Mucosa of rectum (tissue), 2 donors: ENCODE measurements at regions not wholly inside any gene's neighbourhood (a gene's known extent, or its start where the extent isn't known, plus 50 kb on each side); places are given as distances from the start of the nearest gene placed in this dataset.

ENCODE experiments used
- H3K27ac ChIP-seq, 2 donors: one replicate each; pipeline ENCODE4 v1.7.0; 2013; ENCODE audit warnings: inconsistent platforms in 2 of 2, low read depth in 2 of 2, low read length in 2 of 2
- H3K27me3 ChIP-seq, 2 donors: one replicate each; pipeline ENCODE4 v1.7.0; 2013; ENCODE audit warnings: low read length in 2 of 2; ENCODE audit not compliant: control insufficient read depth in 2 of 2, insufficient read depth in 2 of 2
- H3K36me3 ChIP-seq, 2 donors: one replicate each; pipeline ENCODE4 v1.7.0; 2013; ENCODE audit warnings: low read length in 2 of 2; ENCODE audit not compliant: control insufficient read depth in 2 of 2, insufficient read depth in 2 of 2
- H3K4me1 ChIP-seq, 2 donors: one replicate each; pipeline ENCODE4 v1.7.0; 2013; ENCODE audit warnings: low read length in 2 of 2, mild to moderate bottlenecking in 1 of 2; ENCODE audit not compliant: control insufficient read depth in 2 of 2, insufficient read depth in 2 of 2
- H3K4me3 ChIP-seq, 2 donors: one replicate each; pipeline ENCODE4 v1.7.0; 2013; ENCODE audit warnings: low read length in 2 of 2
- H3K9ac ChIP-seq, 2 donors: one replicate each; pipeline ENCODE4 v1.7.0; 2013; ENCODE audit warnings: low read length in 2 of 2, low read depth in 1 of 2, mild to moderate bottlenecking in 1 of 2
- H3K9me3 ChIP-seq, 2 donors: one replicate each; pipeline ENCODE4 v1.7.0; 2013; ENCODE audit warnings: low read length in 2 of 2; ENCODE audit not compliant: control insufficient read depth in 2 of 2
- donor health status: healthy.
- donor health status: Normal muscosa, but diverticular disease.

DNA sequence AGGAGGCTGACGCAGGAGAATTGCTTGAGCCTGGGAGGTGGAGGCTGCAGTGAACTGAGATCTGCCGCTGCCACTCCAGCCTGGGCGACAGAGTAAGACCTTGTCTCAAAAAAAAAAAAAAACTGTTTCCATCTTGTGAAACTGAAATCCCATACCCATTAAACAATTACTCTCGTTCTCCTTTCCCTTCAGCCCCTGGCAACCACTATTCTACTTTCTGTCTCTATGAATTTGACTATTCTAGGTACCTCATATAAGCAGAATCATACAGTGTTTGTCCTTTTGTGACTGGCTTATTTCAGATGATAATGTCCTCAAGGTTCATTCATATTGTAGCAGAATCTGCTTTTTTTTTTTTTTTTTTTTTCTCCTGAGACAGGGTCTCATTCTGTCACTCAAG lies 51.5 kb upstream of the UBE2E1 start:
- no peaks in the 10 kb centered on the region for H3K27me3 ChIP-seq
- H3K9me3 ChIP-seq = no peaks in the 10 kb centered on the region
- H3K4me3 ChIP-seq = no peak overlapping the region
- no peak overlapping the region for H3K27ac ChIP-seq
- H3K36me3 ChIP-seq = no peaks in the 10 kb centered on the region
- H3K4me1 ChIP-seq = no peaks in the 10 kb centered on the region
- no peak overlapping the region for H3K9ac ChIP-seq
